A673 (cell line): ENCODE measurements at regions not wholly inside any gene's neighbourhood (a gene's known extent, or its start where the extent isn't known, plus 50 kb on each side); places are given as distances from the start of the nearest gene placed in this dataset.

Source experiments
- BruUV-seq: library from RNA; stranded (reverse); fragments of 400-500 nt; replicated peaks from 2 replicates; lab custom pipeline; 2021; lab: Mats Ljungman, UMichigan
- CTCF ChIA-PET: fragments of 300-600 bp; sonication (Branson Sonifier 250); formaldehyde crosslinking; loops from one replicate; lab custom pipeline; 2022; ENCODE audit warnings: antibody characterized with exemption; lab: Charles Lee
- POLR2A ChIA-PET: fragments of 300-600 bp; sonication (Branson Sonifier 250); formaldehyde crosslinking; loops from one replicate; lab custom pipeline; 2022; ENCODE audit warnings: antibody characterized with exemption; ENCODE audit not compliant: low non-redundant PET; lab: Charles Lee
- DNase-seq: peaks from one replicate; pipeline ENCODE4 v3.0.0-alpha.2; 2015; ENCODE audit warnings: low spot score
- H3K27ac ChIP-seq: fragments of 200-600 bp; sonication (generic); 2 replicates; pipeline ENCODE4 v1.5.1; 2016; ENCODE audit warnings: mixed run types, low read depth, mild to moderate bottlenecking, mixed read lengths, antibody characterized with exemption, low read length; ENCODE audit not compliant: poor library complexity, severe bottlenecking
- H3K27me3 ChIP-seq: fragments of 200-600 bp; sonication (generic); replicated peaks from 2 replicates; pipeline ENCODE4 v1.6.1; 2017; ENCODE audit warnings: mixed run types, low read depth, mild to moderate bottlenecking, mixed read lengths, antibody characterized with exemption, low read length; ENCODE audit not compliant: insufficient read depth, poor library complexity
- H3K36me3 ChIP-seq: fragments of 200-600 bp; sonication (generic); 2 replicates; pipeline ENCODE4 v1.6.1; 2016; ENCODE audit warnings: mixed run types, mild to moderate bottlenecking, mixed read lengths, antibody characterized with exemption, low read length; ENCODE audit not compliant: insufficient read depth, poor library complexity, severe bottlenecking
- H3K4me1 ChIP-seq: fragments of 200-600 bp; sonication (generic); 2 replicates; pipeline ENCODE4 v1.6.1; 2017; ENCODE audit warnings: mixed run types, mild to moderate bottlenecking, mixed read lengths, antibody characterized with exemption, low read length; ENCODE audit not compliant: insufficient read depth, poor library complexity, severe bottlenecking
- H3K4me3 ChIP-seq: fragments of 200-600 bp; sonication (generic); 2 replicates; pipeline ENCODE4 v1.5.1; 2016; ENCODE audit warnings: low read depth, mixed run types, mild to moderate bottlenecking, mixed read lengths, low read length; ENCODE audit not compliant: poor library complexity, severe bottlenecking
- H3K9me3 ChIP-seq: fragments of 200-600 bp; sonication (generic); 2 replicates; pipeline ENCODE4 v1.6.1; 2016; ENCODE audit warnings: mixed run types, low read depth, mild to moderate bottlenecking, mixed read lengths, antibody characterized with exemption, low read length; ENCODE audit not compliant: poor library complexity, severe bottlenecking
- CTCF ChIP-seq: fragments of 300-800, 200-600 bp; sonication (generic); conservative IDR thresholded peaks from 2 replicates; pipeline ENCODE4 v1.5.1; 2017; ENCODE audit warnings: low read depth, mild to moderate bottlenecking, antibody characterized with exemption, low read length, moderate library complexity, mixed read lengths
- EZH2 ChIP-seq: fragments of 200-600 bp; sonication (generic); IDR thresholded peaks from 2 replicates; pipeline ENCODE4 v1.6.1; 2017; ENCODE audit warnings: borderline replicate concordance, low read depth, mild to moderate bottlenecking, mixed read lengths, antibody characterized with exemption, low read length; ENCODE audit not compliant: poor library complexity, severe bottlenecking
- intact Hi-C: fragments of 100-400 bp; cut with micrococcal nuclease; formaldehyde crosslinking; loops from one replicate; pipeline ENCODE4 v1.10.0; 2022; ENCODE audit not compliant: unreplicated experiment

DNA sequence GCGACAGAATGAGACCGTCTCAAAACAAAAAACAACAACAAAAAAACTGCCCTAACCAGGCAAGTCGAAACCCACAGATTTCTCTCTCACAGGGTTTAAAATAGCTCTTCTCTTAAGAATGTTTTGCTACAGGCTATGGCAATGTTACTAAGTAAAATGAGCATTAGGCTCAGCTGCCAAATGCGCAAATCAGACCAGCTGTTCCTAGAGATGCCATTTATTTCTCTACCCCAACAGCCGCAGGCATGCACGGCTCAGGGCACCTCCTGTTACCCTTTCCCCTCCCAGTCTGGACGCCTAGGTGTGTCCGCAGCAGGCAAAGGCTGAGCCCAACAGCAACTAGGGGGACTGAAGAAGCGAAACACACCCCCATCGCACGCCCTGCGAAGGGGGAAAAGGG lies 168.3 kb upstream of the MBL2 start:
- intact Hi-C loops, result no loop called here
- H3K27ac ChIP-seq, result no peak overlapping the region
- ChIA-PET POLR2A (no interaction called here), CTCF (no interaction called here)
- DNase-seq, result no peak
- H3K27me3 ChIP-seq, result no peaks in the 10 kb centered on the region
- H3K36me3 ChIP-seq, result no peaks in the 10 kb centered on the region
- no peaks in the 10 kb centered on the region for H3K4me1 ChIP-seq
- BruUV-seq, result no TSS peak
- H3K9me3 ChIP-seq, result no peaks in the 10 kb centered on the region
- TF ChIP-seq EZH2 (no peak), CTCF (no peak)
- H3K4me3 ChIP-seq, result no peak overlapping the region

DNA sequence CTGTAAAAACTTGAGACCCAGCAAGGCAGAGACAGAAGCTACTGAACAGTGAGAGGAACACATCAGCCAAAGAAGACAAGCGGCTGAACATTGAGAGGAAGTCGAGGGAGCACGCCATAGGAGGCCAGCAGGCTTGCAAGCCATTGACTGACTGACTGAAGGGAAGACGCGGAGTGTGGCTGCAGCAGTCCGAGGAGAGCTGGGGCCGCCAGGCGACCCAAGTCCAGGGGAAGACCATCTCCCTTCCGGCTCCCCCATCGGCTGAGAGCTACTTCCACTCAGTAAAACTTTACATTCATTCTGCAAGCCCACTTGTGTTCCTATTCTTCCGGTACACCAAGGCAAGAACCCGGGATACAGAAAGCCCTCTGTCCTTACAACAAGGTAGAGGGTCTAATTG lies 167.3 kb upstream of the MBL2 start:
- Histone ChIP-seq H3K27me3 (no peaks in the 10 kb centered on the region), H3K4me3 (no peak overlapping the region), H3K36me3 (no peaks in the 10 kb centered on the region), H3K27ac (no peak overlapping the region), H3K9me3 (no peaks in the 10 kb centered on the region), H3K4me1 (no peaks in the 10 kb centered on the region)
- DNase-seq, result no peak
- CTCF ChIA-PET, result no interaction called here
- no peak for TF ChIP-seq CTCF
- TF ChIP-seq EZH2, result no peak
- intact Hi-C loops, result no loop called here
- no TSS peak for BruUV-seq
- POLR2A ChIA-PET, result no interaction called here

DNA sequence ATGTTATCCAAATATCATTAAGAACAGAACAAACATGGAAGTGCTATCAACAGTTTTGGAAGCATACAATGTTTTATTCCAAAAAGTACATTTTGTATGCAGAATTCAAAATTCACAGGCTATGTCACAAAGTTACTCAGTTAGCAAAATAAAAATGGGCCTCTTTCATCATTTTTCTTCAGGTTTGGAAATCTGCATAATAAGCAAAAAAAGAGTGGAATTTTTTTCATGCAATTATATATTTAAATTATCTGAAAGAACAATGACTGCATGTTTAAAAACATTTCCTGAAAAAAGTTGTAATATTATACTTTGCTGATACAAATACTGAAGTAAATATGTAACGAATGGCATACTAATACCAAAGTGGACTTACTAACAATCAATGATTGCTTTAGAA lies 161.2 kb upstream of the MBL2 start:
- intact Hi-C loops, result no loop called here
- DNase-seq, result no peak
- H3K27me3 ChIP-seq, result no peaks in the 10 kb centered on the region
- H3K4me3 ChIP-seq, result no peak overlapping the region
- ChIA-PET CTCF (no interaction called here), POLR2A (no interaction called here)
- H3K27ac ChIP-seq, result no peak overlapping the region
- BruUV-seq, result no TSS peak
- TF ChIP-seq EZH2 (no peak), CTCF (no peak)
- no peaks in the 10 kb centered on the region for H3K36me3 ChIP-seq
- H3K9me3 ChIP-seq, result no peaks in the 10 kb centered on the region
- no peaks in the 10 kb centered on the region for H3K4me1 ChIP-seq
